ENCODE measurements at regions not wholly inside any gene's neighbourhood (a gene's known extent, or its start where the extent isn't known, plus 50 kb on each side); places are given as distances from the start of the nearest gene placed in this dataset.

DNA sequence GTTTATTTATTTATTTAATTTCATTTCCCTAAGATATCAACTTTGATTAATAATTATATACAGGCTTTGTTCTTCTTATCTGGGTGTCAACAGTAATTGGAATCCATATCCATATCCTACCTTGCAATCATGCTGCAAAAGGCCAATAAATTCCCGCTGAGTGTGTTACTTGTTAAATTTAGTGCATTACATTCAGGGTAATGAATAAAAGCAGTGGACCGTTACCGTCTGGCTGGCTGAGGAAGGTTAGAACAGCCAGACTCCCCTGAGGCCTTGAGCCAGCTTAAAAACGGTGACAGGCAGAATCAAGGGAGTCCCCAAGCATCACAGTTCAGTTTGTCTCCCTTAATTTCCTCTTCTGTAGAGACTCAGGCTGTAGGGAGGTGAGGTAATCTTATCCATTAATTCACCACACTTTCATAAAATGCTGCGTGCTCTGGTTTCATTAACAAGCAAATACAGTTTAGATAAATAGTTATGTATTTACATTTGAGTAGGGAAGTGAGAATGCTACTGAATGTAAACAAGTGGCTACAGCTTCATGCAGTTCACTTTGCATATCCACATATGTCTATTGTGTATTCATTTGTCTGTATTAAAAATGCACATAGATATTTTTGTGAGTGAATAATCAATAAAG, 888.2 kb upstream of the CXADR start:
- TF ChIP-seq, protein P1, sequence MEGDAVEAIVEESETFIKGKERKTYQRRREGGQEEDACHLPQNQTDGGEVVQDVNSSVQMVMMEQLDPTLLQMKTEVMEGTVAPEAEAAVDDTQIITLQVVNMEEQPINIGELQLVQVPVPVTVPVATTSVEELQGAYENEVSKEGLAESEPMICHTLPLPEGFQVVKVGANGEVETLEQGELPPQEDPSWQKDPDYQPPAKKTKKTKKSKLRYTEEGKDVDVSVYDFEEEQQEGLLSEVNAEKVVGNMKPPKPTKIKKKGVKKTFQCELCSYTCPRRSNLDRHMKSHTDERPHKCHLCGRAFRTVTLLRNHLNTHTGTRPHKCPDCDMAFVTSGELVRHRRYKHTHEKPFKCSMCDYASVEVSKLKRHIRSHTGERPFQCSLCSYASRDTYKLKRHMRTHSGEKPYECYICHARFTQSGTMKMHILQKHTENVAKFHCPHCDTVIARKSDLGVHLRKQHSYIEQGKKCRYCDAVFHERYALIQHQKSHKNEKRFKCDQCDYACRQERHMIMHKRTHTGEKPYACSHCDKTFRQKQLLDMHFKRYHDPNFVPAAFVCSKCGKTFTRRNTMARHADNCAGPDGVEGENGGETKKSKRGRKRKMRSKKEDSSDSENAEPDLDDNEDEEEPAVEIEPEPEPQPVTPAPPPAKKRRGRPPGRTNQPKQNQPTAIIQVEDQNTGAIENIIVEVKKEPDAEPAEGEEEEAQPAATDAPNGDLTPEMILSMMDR (IDR thresholded peaks at IDR 0.05): no peak
- ATAC-seq (peak in 5 of 8 donors; percentile 38 to 71 (median 56)), DNase-seq (no peak)
- Histone ChIP-seq H3K9me3 (no peaks in the 10 kb centered on the region), H3K27me3 (no peaks in the 10 kb centered on the region), H3K4me1 (peaks cover 0 to 14% (median 0%) of the 10 kb centered on the region in 9 donors), H3K27ac (no peak overlapping the region), H3K4me3 (no peak overlapping the region), H3K36me3 (peaks cover 0 to 25% (median 0%) of the 10 kb centered on the region in 9 donors)
- intact Hi-C loops (cut with DNase I): no loop called here
- WGBS, 2 donors: 51% methylated on average over 5 of the region's 5 CpGs

DNA sequence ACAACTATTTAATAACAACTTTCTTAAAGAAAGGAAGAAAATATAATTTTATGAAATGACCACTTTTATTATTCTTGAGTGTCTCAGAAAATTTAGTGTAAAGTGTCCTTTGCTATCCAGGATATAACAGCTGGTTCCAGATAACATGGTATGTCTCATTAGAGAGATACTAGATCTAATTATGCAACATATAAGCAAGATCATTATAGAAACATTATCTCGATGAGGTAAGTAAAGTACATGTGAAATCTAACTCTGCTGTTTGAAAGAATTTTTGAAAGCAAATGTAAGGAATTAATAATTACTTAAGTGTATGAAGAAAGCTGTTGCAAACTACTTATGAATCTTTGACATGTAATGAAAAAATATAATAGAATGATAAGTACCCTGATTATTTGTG, 887.4 kb upstream of the CXADR start:
- H3K27ac ChIP-seq: no peak overlapping the region
- DNase-seq: no peak
- peaks cover 0 to 14% (median 0%) of the 10 kb centered on the region in 9 donors for H3K4me1 ChIP-seq
- WGBS, 2 donors: 66 to 67% methylated on average over 1 of the region's 1 CpG
- H3K4me3 ChIP-seq: no peak overlapping the region
- peaks cover 0 to 32% (median 0%) of the 10 kb centered on the region in 9 donors for H3K36me3 ChIP-seq
- intact Hi-C loops (cut with DNase I): no loop called here
- H3K27me3 ChIP-seq: no peaks in the 10 kb centered on the region
- TF ChIP-seq, protein P1 (IDR thresholded peaks at IDR 0.05): no peak
- ATAC-seq: no peak
- H3K9me3 ChIP-seq: no peaks in the 10 kb centered on the region

DNA sequence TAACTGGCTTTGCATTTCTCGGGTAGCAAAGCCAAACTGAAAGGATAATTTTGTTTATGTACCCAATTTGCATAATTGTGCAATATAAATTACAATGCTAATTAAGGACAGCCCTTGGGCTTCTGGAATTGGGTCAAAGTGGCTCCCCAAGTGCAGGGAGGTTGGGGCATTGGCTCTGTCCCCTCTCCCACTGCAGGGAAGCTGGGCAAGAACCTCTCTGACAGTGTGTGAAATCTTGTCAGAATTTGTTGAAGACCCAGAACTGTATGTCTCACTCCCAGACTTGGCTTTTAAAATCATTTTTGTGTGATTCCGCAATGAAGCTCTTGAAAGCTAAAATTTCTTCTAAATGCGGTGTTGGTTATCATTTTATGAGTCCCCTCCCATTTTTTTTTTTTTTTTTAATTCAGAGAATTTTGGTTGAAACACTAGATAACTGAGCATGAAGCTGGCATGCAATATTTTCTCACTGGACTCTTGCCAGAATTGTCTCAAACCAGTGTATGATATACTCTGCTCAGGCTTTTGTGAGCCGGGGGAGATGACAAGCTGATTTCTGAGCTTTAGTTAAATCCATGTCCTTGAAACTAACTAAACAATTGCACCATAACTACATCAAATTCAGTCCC, 878.9 kb upstream of the CXADR start:
- H3K27ac ChIP-seq: no peak overlapping the region
- ATAC-seq (peak in 5 of 8 donors; percentile 6 to 52 (median 44)), DNase-seq (no peak)
- TF ChIP-seq, protein P1 (IDR thresholded peaks at IDR 0.05): no peak
- WGBS, 2 donors: 52 to 54% methylated on average over 4 of the region's 4 CpGs
- H3K9me3 ChIP-seq: no peaks in the 10 kb centered on the region
- H3K4me3 ChIP-seq: no peak overlapping the region
- H3K4me1 ChIP-seq: peaks cover 0 to 18% (median 5%) of the 10 kb centered on the region in 9 donors
- no peaks in the 10 kb centered on the region for H3K27me3 ChIP-seq
- peaks cover 0 to 28% (median 0%) of the 10 kb centered on the region in 9 donors for H3K36me3 ChIP-seq
- intact Hi-C loops (cut with DNase I): no loop called here

DNA sequence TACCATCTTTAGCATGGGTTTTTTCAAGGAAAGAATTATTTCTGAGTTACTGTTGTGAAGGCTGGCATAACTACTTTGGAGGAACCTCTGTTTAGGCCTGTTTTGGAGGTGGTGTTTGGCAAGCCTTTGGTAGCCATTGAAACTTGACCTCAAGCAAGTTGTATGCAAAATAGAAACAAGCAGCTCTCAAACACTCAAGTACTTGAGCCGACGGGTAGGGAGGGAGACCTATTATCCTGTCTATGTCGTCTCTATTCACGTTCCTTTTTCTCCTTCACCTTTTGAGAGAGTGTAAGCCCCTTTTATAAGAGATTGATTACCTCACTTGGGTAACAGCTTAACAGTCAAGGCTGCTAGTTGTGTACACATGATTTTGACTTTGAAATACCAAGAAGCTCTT, 878.3 kb upstream of the CXADR start:
- no peak for DNase-seq

More for the DNA sequence above, 878.3 kb upstream of the CXADR start:
- intact Hi-C loops (cut with DNase I): no loop called here
- Histone ChIP-seq H3K27me3 (no peaks in the 10 kb centered on the region), H3K36me3 (peaks cover 0 to 23% (median 0%) of the 10 kb centered on the region in 9 donors), H3K4me1 (peaks cover 0 to 18% (median 5%) of the 10 kb centered on the region in 9 donors), H3K27ac (no peak overlapping the region), H3K9me3 (no peaks in the 10 kb centered on the region), H3K4me3 (no peak overlapping the region)
- peak in 3 of 8 donors; percentile 19 to 35 (median 21) for ATAC-seq
- TF ChIP-seq, protein P1 (IDR thresholded peaks at IDR 0.05): no peak
- 32 to 51% methylated on average over 4 of the region's 4 CpGs for WGBS, 2 donors
